ENCODE measurements at regions not wholly inside any gene's neighbourhood (a gene's known extent, or its start where the extent isn't known, plus 50 kb on each side); places are given as distances from the start of the nearest gene placed in this dataset.

GRCh38 chr2:204108330-204108751, 171.8 kb downstream of the ICOS start:
- H3K27ac Mint-ChIP-seq, result no peak overlapping the region
- H3K4me1 Mint-ChIP-seq, result peaks cover 17 to 29% of the 10 kb centered on the region in 2 donors
- no peaks in the 10 kb centered on the region for H3K36me3 Mint-ChIP-seq
- H3K27me3 Mint-ChIP-seq, result peaks cover 26 to 28% of the 10 kb centered on the region in 2 donors
- DNase-seq, result no peak
- peak; percentile 67 to 71 for ATAC-seq (replicated peaks)
- H3K9me3 Mint-ChIP-seq, result no peaks in the 10 kb centered on the region
- no peak overlapping the region for H3K4me3 Mint-ChIP-seq

GRCh38 chr2:204108781-204109295, 172.3 kb downstream of the ICOS start:
- H3K4me1 Mint-ChIP-seq, result peaks cover 17 to 29% of the 10 kb centered on the region in 2 donors
- no peaks in the 10 kb centered on the region for H3K9me3 Mint-ChIP-seq
- no peak overlapping the region for H3K27ac Mint-ChIP-seq
- DNase-seq, result no peak
- H3K4me3 Mint-ChIP-seq, result no peak overlapping the region
- no peaks in the 10 kb centered on the region for H3K36me3 Mint-ChIP-seq
- ATAC-seq (replicated peaks), result peak in 1 of 2 donors; percentile 40
- peaks cover 26 to 28% of the 10 kb centered on the region in 2 donors for H3K27me3 Mint-ChIP-seq

- DNase-seq, result no peak
- H3K4me1 Mint-ChIP-seq, result peaks cover 17 to 29% of the 10 kb centered on the region in 2 donors
- H3K9me3 Mint-ChIP-seq, result no peaks in the 10 kb centered on the region
- no peak for ATAC-seq (replicated peaks)
- H3K27me3 Mint-ChIP-seq, result peaks cover 26 to 28% of the 10 kb centered on the region in 2 donors
- H3K36me3 Mint-ChIP-seq, result no peaks in the 10 kb centered on the region
- no peak overlapping the region for H3K4me3 Mint-ChIP-seq
- no peak overlapping the region for H3K27ac Mint-ChIP-seq
Observed at GRCh38 chr2:204109681-204110080, 173.1 kb downstream of the ICOS start.

DNA sequence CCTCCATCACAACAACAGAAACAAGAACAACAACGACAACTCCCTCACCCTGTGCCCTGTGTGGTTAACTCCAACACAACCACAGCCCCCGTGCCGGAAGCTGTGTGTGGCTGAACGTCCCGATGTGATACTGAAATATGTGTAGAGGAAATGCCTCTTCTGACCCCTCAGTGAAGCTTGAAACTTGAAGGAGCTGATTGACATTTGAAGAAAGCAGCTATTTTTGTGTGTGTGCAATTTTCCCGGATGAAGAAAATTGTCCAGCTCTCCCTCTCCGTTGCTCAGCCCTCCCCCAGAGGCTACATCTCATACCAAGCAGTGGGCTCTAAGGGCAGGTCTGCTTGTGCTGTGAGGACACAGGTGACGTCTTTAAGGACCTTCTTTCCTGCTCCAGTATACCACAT, 173.8 kb downstream of the ICOS start:
- Mint-ChIP-seq H3K9me3 (no peaks in the 10 kb centered on the region), H3K4me3 (peak overlapping the region; percentile 50 to 73), H3K27me3 (peaks cover 26 to 28% of the 10 kb centered on the region in 2 donors), H3K27ac (no peak overlapping the region), H3K36me3 (no peaks in the 10 kb centered on the region), H3K4me1 (peaks cover 17 to 29% of the 10 kb centered on the region in 2 donors)
- DNase-seq, result peak; percentile 5
- ATAC-seq (replicated peaks), result peak; percentile 83 to 88

DNA sequence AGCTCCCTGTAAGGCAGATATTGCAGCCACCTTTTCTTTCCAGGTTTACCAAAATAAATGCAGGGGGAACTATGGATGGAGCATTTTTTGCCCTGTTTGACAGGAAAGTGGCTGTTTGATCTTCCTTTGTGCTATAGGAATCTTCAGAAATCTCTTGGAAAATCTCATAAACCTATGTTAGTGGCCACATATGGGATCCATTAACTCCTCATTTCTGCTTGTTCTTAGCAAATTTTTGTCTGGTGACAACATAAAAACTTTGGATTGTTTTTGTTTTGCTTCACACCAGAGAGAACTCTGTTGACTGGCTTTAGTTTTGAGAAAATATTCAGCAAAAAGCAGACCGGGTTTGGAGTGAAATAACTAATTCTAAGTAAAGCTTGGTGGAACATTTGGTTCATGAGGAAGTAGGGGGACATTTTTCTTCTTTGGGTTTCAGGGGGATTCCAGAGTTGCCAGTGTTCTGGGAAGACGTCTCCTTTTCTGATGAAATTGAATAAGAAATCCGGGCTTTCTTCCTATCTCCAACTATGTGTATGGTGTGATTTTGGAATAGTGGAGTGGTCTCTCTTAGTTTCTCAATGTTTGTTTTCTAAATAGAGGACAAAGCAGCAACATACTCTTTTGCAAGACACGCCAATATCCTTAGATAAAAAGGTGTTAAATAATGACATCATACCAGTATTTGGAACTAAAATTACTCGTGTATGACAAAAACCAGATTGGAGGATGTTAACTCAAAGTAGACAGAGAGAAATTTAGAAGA, 174.4 kb downstream of the ICOS start:
- no peak for ATAC-seq (replicated peaks)
- no peaks in the 10 kb centered on the region for H3K9me3 Mint-ChIP-seq
- H3K27me3 Mint-ChIP-seq, result peaks cover 26 to 28% of the 10 kb centered on the region in 2 donors
- H3K4me3 Mint-ChIP-seq, result no peak overlapping the region
- no peaks in the 10 kb centered on the region for H3K36me3 Mint-ChIP-seq
- no peak for DNase-seq
- H3K4me1 Mint-ChIP-seq, result peaks cover 17 to 29% of the 10 kb centered on the region in 2 donors
- no peak overlapping the region for H3K27ac Mint-ChIP-seq

- DNase-seq (no peak), ATAC-seq (replicated peaks) (no peak)
- H3K4me3 Mint-ChIP-seq, result no peak overlapping the region
- H3K4me1 Mint-ChIP-seq, result peaks cover 17 to 29% of the 10 kb centered on the region in 2 donors
- H3K36me3 Mint-ChIP-seq, result no peaks in the 10 kb centered on the region
- H3K27ac Mint-ChIP-seq, result no peak overlapping the region
- H3K27me3 Mint-ChIP-seq, result peaks cover 26 to 28% of the 10 kb centered on the region in 2 donors
- no peaks in the 10 kb centered on the region for H3K9me3 Mint-ChIP-seq
Observed at GRCh38 chr2:204112084-204112770, 175.7 kb downstream of the ICOS start.

- no peak overlapping the region for H3K4me3 Mint-ChIP-seq
- DNase-seq (no peak), ATAC-seq (replicated peaks) (no peak)
- H3K27me3 Mint-ChIP-seq, result peaks cover 19 to 22% of the 10 kb centered on the region in 2 donors
- peaks cover 9 to 18% of the 10 kb centered on the region in 2 donors for H3K4me1 Mint-ChIP-seq
- H3K36me3 Mint-ChIP-seq, result no peaks in the 10 kb centered on the region
- no peak overlapping the region for H3K27ac Mint-ChIP-seq
- H3K9me3 Mint-ChIP-seq, result no peaks in the 10 kb centered on the region
Observed at GRCh38 chr2:204114295-204115136, 178.0 kb downstream of the ICOS start.

DNA sequence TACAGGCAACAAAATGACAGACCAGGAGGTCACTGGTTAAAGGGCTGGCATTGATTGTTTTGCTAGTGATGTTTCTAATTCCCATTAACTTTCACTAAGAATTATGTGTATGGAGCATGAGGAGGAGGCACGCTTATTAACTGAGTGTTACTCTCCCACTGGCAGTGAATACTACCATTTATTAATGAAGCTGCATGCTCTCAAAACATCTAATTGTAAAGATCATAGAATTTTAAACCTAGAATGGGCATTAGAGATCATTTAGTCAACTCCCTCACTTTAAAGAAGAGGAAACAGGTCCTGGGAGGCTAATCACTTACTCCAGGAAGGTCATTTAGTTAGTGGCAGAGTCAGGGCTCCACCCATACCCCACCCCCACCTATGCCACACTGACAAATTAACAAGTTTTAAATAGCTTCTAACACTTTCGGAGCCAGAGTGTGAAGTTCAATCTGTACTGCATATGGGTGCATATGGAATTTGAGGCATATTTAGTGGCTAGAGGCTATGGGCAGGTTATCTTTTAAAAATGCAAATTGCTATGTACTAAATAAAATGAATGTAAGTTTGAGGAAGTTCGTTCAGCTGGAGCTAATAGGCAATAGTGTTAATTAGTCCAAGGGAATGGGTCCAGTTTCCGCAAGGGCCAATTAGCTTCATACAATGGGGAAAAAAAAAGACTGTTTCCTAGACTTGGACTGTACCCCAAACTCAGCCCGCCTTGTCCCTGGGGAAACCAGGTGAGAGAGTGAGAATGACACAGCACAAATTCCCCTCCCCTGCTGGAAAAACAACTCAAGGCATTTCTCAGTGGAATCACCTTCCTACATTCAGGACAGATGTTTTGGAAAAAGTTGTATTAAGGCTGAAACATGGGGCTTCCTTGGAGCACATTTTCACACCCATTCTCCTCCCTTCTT, 178.8 kb downstream of the ICOS start:
- Mint-ChIP-seq H3K27me3 (peaks cover 10 to 13% of the 10 kb centered on the region in 2 donors), H3K36me3 (no peaks in the 10 kb centered on the region), H3K4me1 (peaks cover 1 to 9% of the 10 kb centered on the region in 2 donors), H3K9me3 (no peaks in the 10 kb centered on the region), H3K4me3 (no peak overlapping the region), H3K27ac (no peak overlapping the region)
- ATAC-seq (replicated peaks) (no peak), DNase-seq (no peak)

- no peak overlapping the region for H3K4me3 Mint-ChIP-seq
- H3K36me3 Mint-ChIP-seq, result no peaks in the 10 kb centered on the region
- H3K9me3 Mint-ChIP-seq, result no peaks in the 10 kb centered on the region
- H3K27ac Mint-ChIP-seq, result no peak overlapping the region
- ATAC-seq (replicated peaks) (no peak), DNase-seq (no peak)
- peaks cover 0 to under 1% of the 10 kb centered on the region in 2 donors for H3K4me1 Mint-ChIP-seq
- peaks cover 1 to 6% of the 10 kb centered on the region in 2 donors for H3K27me3 Mint-ChIP-seq
Observed at GRCh38 chr2:204116159-204116792, 179.7 kb downstream of the ICOS start.

DNA sequence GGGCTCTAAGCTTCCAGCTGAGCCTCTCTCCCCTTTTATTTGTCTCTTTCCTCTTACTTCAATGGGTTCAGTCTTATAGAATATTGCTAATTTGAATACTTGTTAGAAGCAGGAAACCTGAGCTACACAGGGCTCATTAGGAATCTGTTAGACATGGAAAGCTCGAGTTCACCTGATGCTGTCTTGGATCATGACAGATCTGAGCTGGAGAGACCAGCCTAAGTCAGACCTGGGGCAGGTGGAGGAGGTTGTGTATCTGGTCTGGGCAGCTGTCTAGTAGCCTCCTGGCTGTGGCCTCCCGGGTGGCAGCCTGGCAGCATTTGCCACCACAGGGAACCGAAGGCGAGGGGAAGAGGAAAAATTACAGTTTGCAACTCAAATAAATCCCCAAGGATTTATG, 185.9 kb downstream of the ICOS start:
- ATAC-seq (replicated peaks), result no peak
- no peak overlapping the region for H3K27ac Mint-ChIP-seq
- no peak overlapping the region for H3K4me3 Mint-ChIP-seq
- H3K27me3 Mint-ChIP-seq, result peaks cover 5 to 13% of the 10 kb centered on the region in 2 donors
- no peaks in the 10 kb centered on the region for H3K4me1 Mint-ChIP-seq
- no peaks in the 10 kb centered on the region for H3K36me3 Mint-ChIP-seq
- no peak for DNase-seq
- no peaks in the 10 kb centered on the region for H3K9me3 Mint-ChIP-seq

GRCh38 chr2:204124140-204124750, 187.7 kb downstream of the ICOS start:
- ATAC-seq (replicated peaks), result no peak
- no peak overlapping the region for H3K4me3 Mint-ChIP-seq
- H3K36me3 Mint-ChIP-seq, result no peaks in the 10 kb centered on the region

GRCh38 chr2:204126705-204127104, 190.1 kb downstream of the ICOS start:
- Mint-ChIP-seq H3K27ac (no peak overlapping the region), H3K36me3 (no peaks in the 10 kb centered on the region), H3K27me3 (peaks cover 12 to 21% of the 10 kb centered on the region in 2 donors)

More at GRCh38 chr2:204124140-204124750, 187.7 kb downstream of the ICOS start:
- DNase-seq, result no peak
- Mint-ChIP-seq H3K27me3 (peaks cover 5 to 13% of the 10 kb centered on the region in 2 donors), H3K4me1 (no peaks in the 10 kb centered on the region), H3K27ac (no peak overlapping the region), H3K9me3 (no peaks in the 10 kb centered on the region)

More at GRCh38 chr2:204126705-204127104, 190.1 kb downstream of the ICOS start:
- Mint-ChIP-seq H3K4me1 (no peaks in the 10 kb centered on the region), H3K9me3 (no peaks in the 10 kb centered on the region), H3K4me3 (no peak overlapping the region)
- no peak for ATAC-seq (replicated peaks)
- DNase-seq, result no peak

All from stimulated activated naive B cell treated with anti-CD40 and anti-IgM and Interleukin-4, amounts not matched to agents 10 μg/mL and 1 μg/mL and 100 μg/mL, for 72 hours (primary cell).